ENCODE measurements at regions not wholly inside any gene's neighbourhood (a gene's known extent, or its start where the extent isn't known, plus 50 kb on each side); places are given as distances from the start of the nearest gene placed in this dataset.

DNA sequence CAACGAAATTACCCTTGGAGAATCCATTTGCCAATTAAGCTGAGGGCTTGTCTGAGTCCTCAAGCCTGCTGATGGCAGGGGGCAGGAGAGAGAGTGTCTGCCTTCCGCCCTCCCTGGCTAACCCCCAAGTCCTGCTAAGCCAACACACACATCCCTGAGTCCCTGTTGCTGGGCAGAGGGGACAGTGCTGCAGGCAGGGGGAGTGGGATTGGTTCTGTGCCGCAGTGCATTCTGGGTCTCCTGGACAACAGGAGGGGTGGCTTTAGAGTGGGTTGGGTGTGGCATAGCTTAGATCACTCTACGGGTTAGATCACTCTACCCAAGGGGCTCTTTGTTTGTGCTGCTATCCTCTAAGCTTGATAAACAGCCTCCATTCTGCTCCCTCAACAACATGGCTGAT is 427.7 kb downstream of the CDK5RAP2 start:
- TF ChIP-seq POLR2A (IDR thresholded peaks at IDR 0.05; ENCODE audit: low read depth, low read length) (no peak), POLR2AphosphoS5 (IDR thresholded peaks at IDR 0.05; ENCODE audit: insufficient read depth, low read depth, low read length) (no peak), EZH2 (IDR thresholded peaks at IDR 0.05; ENCODE audit: borderline replicate concordance, low read depth, low read length, severe bottlenecking) (no peak), JUN (IDR thresholded peaks at IDR 0.05; ENCODE audit: borderline replicate concordance, insufficient read depth, insufficient read length, low read depth) (no peak)
- TF ChIP-seq, protein P1, sequence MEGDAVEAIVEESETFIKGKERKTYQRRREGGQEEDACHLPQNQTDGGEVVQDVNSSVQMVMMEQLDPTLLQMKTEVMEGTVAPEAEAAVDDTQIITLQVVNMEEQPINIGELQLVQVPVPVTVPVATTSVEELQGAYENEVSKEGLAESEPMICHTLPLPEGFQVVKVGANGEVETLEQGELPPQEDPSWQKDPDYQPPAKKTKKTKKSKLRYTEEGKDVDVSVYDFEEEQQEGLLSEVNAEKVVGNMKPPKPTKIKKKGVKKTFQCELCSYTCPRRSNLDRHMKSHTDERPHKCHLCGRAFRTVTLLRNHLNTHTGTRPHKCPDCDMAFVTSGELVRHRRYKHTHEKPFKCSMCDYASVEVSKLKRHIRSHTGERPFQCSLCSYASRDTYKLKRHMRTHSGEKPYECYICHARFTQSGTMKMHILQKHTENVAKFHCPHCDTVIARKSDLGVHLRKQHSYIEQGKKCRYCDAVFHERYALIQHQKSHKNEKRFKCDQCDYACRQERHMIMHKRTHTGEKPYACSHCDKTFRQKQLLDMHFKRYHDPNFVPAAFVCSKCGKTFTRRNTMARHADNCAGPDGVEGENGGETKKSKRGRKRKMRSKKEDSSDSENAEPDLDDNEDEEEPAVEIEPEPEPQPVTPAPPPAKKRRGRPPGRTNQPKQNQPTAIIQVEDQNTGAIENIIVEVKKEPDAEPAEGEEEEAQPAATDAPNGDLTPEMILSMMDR (IDR thresholded peaks at IDR 0.05; ENCODE audit: extremely low read depth in 1 of 2, insufficient read depth in 1 of 2, low read depth in 1 of 2, low read length in 2 of 2), result no peak
- TF ChIP-seq, protein P2, sequence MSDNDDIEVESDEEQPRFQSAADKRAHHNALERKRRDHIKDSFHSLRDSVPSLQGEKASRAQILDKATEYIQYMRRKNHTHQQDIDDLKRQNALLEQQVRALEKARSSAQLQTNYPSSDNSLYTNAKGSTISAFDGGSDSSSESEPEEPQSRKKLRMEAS (IDR thresholded peaks at IDR 0.05; ENCODE audit: insufficient read depth, insufficient read length), result no peak

Measured in endothelial cell of umbilical vein (primary cell).